ENCODE measurements at regions not wholly inside any gene's neighbourhood (a gene's known extent, or its start where the extent isn't known, plus 50 kb on each side); places are given as distances from the start of the nearest gene placed in this dataset.

- no peak for DNase-seq
Observed at GRCh38 chr11:27213232-27213660, 149.8 kb downstream of the CCDC34 start.

DNA sequence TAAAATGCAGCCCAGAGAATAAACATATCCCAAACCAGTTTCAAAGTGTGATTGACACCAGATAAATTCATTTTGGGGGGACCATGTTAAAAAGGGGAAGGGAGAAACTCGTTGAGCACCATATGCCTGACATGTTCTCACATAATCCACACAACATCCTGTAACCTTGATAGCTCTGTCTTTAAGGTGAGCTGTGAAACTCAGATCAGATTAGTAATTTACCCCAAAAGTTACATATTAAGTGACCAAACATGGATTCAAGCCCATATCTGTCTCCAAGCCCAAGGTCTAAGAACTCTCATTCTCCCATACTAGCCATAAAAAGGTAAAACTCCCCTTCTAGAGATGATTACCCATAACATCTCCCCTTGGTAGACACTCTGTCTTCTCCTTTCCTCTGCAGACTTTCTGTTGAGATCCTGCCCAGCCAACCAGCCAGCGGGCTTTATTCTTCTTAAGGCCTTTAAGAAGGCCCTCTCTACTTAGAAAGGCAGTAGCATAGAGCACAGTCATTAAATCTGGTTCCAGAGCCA, 150.7 kb downstream of the CCDC34 start:
- DNase-seq: no peak

DNA sequence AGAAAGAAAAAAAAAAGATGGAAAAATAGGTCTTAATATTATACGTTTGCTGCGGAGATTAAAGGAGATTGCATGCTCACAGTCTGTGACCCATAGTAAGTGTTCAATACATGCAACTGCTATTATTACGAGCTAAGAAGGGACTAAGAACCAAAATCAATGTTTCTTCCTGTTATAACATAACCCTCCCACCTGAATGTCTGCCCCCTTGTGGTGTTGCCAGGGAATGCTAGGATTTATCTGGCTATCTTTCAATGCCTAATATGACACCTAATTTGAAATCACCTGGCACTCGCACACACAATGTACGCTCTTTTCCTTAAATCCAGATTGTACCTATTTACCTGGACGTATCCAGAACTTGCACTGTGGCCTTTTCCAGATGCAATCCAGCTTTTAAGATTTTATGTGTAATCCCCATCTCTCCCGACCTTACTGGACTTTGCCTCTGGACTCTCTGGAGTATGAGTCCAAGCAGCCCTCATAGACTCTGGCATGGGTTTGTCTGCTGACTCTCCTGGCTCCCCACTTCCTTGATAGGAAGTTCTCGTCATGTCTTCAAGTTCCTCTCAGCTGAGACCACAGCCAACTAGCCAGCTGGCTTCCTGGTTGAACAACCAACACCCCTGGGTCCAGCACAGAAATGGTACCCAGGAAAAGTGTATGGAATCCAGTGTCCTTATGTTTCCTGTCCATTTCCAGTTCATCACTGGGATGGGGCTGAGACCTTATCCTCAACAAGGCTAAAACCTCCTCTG, 151.5 kb downstream of the CCDC34 start:
- no peak for DNase-seq

- DNase-seq: no peak
Observed at GRCh38 chr11:27210531-27210930, 152.5 kb downstream of the CCDC34 start.

- DNase-seq: no peak
Observed at GRCh38 chr11:27209562-27210005, 153.4 kb downstream of the CCDC34 start.

- no peak for DNase-seq
Observed at GRCh38 chr11:27208846-27209245, 154.2 kb downstream of the CCDC34 start.

DNA sequence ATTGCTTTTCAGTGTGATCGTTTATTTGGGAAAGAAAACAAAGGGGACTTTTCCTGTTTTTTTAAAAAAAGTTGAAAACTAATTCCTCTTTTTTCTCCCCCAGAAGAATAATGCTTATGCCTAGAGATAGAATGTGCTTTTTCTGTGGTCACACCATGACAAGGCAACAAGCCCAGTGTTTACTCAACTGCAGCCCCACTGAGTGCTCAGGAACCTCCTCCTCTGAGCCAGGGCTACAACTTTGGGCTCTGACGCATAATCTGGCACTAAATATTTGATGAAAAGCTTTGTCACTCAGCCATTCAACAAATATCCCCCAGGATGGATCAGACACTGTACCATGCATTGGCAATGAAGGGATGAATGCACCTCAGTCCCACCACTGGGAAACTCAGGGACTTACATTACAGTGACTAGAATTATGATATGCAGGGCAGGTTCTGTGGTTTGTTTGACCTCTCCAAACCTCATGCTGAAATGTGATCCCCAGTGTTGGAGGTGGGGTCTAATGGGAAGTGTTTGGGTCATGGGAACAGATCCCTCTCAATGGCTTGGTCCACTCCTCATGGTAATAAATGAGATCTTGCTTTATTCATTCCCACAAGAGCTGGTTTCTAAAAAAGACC, 155.9 kb downstream of the CCDC34 start:
- no peak for DNase-seq

DNA sequence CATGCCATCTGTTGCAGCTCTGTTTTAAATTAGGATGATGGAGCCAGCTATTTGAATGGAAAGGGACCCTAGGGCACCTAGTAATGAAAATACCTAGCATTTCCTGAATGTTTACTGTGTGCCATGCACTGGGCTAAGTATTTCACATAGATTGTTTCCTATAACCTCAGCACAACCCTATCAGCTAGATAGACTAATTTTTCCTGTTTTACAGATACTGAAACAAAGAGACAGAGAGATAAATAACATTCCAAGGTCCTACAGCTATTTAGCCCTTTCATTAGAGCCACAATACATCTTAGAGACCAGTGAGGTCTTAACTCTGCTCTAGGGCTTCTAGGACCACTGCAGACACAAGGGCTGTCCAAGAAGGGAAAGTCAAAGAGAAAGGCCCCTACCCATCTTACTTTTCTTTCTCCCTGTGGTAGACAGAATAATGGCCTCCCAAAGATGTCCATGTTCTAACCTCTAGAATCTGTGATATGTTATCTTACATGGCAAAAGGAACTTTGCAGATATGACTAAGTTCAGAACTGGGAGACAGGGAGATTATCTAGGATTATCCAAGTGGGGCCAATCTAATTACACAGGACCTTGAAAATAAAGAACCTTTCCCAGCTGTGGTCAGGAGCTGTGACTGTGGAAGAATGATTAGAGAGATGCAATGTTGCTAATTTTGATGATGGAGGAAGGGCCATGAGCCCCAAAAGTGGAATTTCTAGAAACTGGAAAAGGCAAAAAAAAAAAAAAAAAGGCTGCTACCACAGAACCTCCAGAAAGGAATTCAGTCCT, 157.0 kb downstream of the CCDC34 start:
- no peak for DNase-seq

GRCh38 chr11:27205250-27205649, 157.8 kb downstream of the CCDC34 start:
- DNase-seq: no peak

DNA sequence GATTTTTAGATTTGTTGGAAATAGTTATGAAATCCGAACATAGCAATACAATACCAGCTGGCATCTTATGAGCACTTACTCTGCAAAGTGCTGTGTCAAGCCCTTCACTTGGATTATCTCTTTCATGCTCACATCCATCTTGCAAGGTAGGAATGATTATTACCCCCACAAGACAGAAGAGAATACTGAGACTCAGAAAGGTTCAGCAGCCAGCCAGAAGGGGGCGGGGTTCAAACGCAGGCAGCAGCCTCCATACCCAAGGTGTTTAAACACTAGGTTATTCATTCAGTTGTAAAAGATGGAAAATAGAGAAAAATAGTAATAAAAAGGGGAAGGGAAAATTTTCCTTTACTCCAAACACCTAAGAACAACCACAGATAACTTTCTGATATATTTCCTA, 158.5 kb downstream of the CCDC34 start:
- no peak for DNase-seq

- no peak for DNase-seq
Observed at GRCh38 chr11:27203077-27203647, 159.9 kb downstream of the CCDC34 start.

- DNase-seq: peak; percentile 59
Observed at GRCh38 chr11:27201454-27202302, 161.1 kb downstream of the BBOX1 start.

GRCh38 chr11:27200779-27201453, 160.3 kb downstream of the BBOX1 start:
- no peak for DNase-seq

DNA sequence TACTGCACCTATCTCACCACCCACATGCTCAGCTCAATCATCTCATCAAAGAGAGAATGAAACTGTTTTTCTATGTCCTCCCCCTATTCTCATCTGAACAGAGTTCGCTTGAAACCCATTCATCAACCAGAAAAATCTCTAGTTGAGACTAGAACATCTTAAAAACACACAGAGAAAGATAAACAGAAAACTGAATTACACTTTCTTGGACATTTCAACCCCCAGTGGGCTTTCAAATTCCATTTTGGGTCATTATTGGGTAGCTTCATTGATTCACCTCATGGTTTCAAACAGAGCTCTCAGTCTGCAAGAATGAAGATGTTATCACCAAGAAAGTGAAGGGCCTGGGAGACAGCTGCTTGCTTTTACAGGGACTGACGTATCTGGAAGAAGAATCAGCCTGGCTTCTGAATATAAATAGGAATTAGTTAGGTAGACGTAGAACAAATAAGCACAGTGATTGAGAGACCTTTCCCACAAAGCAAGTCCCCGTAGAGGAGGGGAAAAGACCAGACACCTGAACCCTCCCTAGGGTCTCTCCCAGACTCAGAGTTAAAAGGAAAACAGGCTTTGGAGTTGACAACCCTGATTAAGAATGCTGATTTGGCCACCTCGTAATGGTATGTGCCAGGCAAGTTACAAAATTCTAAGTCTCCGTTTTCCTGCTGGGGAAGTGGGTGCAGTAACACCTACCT, 155.7 kb downstream of the BBOX1 start:
- DNase-seq: no peak

DNA sequence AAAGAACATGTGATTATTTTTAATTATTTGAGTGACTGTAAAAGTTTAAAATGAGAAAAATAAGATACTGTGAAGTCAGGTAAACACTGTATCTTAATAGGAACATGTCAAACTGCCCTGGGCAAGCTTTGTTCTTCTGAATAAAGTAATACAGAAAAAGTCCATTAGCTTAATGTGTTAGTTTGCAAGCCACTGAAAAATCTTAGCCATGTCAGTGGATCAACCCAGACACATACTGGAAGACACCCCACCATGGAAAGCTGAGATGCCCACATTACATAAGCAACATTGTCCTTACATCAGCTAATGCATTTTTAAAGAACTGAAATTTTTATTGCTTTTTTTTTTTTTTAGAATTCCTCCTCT, 155.2 kb downstream of the BBOX1 start:
- DNase-seq: no peak

GRCh38 chr11:27194976-27195375, 154.4 kb downstream of the BBOX1 start:
- DNase-seq: no peak

DNA sequence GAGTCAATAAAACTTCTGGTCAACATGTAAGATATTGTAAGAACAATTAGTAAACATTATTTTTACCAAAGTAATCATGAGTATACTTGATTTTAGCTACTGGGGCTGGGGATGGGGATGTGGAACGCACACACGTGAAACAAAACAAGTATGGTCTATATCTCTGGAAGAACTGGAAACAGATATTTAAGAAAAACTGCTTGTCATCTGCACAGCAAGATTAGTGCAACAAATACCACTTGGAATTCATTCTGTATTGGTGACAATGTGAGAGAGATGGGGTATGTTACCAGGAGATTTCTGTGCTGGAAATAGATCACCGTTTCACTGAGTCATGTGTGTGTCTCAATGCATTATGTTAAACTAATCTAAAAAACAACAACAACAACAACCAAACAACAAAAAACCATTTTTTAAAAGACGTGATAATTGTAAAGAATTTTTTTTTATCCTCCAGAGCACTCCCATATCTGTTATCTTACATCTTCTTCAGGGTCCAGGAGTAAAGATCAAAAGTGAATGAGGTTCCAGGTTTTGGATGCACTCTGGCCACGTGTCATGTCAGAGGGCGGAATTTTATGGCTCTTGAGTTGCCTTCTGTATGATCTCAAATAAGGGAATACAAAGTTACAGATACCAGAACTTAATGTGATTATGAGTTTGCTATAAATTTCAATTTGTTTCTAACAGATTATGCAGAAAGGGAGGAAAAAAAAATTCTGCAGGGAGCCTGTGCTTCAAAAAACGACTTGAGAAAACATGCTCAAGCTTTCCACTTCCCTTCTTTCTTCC, 153.0 kb downstream of the BBOX1 start:
- DNase-seq: no peak

DNA sequence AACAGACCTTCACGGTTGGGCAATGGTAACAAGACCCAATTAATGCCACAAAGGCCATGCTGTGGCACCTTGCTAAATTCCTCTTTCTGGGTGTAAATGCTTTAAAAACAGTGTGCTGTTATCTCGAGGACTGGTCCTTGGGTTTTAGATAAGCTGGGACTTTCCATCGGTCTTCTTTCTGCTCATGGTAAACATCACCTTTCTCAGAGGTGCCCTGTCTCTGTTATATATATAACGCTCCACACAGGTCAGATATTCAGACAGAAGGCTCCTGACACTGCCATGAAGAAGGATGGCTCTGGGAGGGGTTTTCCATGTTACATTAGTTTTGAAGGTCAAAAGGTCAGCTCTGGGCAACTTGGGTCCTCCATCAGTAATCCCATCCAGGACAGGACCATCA, 151.6 kb downstream of the BBOX1 start:
- no peak for DNase-seq

- DNase-seq: no peak
Observed at GRCh38 chr11:27191639-27192038, 151.0 kb downstream of the BBOX1 start.

DNA sequence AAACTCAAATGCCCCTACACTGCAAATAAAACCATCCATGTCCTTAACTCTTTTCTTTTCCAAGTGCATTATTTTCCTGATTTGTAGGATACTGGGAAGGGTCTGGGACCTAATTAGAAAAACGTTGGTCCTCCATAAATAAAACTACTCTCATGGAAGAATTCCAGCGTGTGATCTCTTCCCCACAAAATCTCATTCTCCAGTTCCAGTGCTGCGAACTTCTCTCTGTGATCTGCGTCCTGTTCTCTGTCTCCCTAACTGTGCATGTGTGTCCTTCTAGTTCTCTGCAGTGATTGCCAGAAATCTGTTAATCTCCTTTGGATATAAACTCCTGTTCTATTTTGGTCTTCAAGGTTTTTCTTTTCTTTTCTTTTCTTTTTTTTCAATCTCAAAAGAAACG, 148.1 kb downstream of the BBOX1 start:
- no peak for DNase-seq

Data from SHP77 treated with DMSO at 0.1 percent for 48 hours (cell line).